ENCODE measurements at regions not wholly inside any gene's neighbourhood (a gene's known extent, or its start where the extent isn't known, plus 50 kb on each side); places are given as distances from the start of the nearest gene placed in this dataset.

DNA sequence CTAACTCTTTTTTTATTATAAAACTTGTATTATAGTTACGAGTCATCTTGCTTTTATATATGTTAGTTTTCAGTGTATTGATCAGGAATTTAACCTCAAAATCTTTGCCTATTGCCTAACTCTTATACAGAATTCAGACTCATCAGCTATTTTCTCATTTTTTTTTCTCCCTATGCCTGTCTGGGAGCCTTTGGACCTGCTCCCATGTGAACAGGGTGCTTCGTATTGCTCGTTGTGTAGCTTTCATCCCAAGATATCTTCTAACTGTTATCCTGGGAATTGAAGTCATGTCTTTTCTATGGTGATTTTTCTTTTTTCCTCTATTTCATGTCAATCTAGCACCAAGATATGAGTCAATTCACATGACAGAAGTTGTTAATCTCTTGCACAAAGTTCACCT lies 814.0 kb downstream of the SLC4A3 start:
- TF ChIP-seq, protein P1, sequence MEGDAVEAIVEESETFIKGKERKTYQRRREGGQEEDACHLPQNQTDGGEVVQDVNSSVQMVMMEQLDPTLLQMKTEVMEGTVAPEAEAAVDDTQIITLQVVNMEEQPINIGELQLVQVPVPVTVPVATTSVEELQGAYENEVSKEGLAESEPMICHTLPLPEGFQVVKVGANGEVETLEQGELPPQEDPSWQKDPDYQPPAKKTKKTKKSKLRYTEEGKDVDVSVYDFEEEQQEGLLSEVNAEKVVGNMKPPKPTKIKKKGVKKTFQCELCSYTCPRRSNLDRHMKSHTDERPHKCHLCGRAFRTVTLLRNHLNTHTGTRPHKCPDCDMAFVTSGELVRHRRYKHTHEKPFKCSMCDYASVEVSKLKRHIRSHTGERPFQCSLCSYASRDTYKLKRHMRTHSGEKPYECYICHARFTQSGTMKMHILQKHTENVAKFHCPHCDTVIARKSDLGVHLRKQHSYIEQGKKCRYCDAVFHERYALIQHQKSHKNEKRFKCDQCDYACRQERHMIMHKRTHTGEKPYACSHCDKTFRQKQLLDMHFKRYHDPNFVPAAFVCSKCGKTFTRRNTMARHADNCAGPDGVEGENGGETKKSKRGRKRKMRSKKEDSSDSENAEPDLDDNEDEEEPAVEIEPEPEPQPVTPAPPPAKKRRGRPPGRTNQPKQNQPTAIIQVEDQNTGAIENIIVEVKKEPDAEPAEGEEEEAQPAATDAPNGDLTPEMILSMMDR (IDR thresholded peaks at IDR 0.05) = no peak
- no peak for TF ChIP-seq POLR2A (IDR thresholded peaks at IDR 0.05)
- H3K9me3 ChIP-seq = no peaks in the 10 kb centered on the region
- DNase-seq = no peak
- H3K36me3 ChIP-seq = no peaks in the 10 kb centered on the region
- no peaks in the 10 kb centered on the region for H3K27me3 ChIP-seq
- no peak overlapping the region for H3K4me3 ChIP-seq
- H3K27ac ChIP-seq = no peak overlapping the region
- intact Hi-C loops (cut with DNase I; ENCODE audit: low total_unique reads) = no loop called here
- H3K4me1 ChIP-seq = no peaks in the 10 kb centered on the region

DNA sequence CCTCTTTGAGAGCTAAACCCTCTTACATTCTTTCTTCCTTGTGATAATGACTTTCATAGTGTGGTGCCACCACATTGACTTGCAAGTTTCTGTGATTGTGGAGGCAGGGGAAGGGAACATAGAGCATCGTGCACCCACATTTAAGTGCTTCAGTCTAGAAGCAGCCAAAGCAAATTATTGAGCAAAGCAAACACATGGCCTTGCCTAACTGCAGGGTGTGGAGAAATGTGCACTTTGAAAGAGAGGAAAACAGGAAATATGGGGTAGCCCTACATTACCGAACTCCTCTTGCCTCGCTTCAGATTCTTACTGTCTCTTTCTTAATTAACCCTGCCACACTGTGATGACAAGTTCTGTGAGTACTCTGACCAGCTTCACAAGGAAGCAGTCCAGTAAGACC lies 814.6 kb downstream of the SLC4A3 start:
- intact Hi-C loops (cut with DNase I; ENCODE audit: low total_unique reads) = no loop called here
- no peak for DNase-seq
- Histone ChIP-seq H3K9me3 (no peaks in the 10 kb centered on the region), H3K27ac (no peak overlapping the region), H3K36me3 (no peaks in the 10 kb centered on the region), H3K4me3 (no peak overlapping the region), H3K4me1 (no peaks in the 10 kb centered on the region), H3K27me3 (no peaks in the 10 kb centered on the region)
- TF ChIP-seq, protein P1 (IDR thresholded peaks at IDR 0.05) = no peak
- no peak for TF ChIP-seq POLR2A (IDR thresholded peaks at IDR 0.05)

DNA sequence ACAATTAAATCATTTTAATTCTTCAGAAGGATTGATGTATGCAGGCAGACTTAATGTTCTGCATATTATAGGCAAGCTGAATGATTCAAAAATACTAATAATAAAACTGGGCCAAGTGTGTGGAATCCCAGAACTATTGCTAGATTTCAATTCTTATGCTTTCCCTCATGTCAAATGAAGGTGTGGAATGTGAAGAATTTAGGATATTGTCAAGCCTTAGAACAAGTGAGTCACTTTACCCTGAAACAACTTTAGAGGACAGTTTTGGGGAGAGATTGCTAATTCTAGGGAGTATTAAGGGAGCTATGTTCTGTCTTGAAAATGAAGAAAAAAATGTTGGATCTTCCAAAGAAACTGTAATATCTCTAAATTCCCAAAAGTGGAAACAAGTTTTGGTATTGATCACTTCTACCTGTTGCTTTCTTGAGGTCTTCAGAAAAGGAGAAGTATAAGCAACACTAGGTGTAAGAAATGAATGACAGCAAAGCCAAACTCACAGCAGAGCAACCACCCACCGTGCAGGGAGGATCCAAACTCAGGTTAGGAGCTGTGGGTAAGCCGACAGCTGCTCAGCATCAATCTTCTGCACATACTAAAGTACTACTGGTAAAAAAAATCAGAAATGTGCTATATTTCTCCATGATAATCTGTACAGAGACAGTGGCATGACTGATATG lies 818.1 kb downstream of the SLC4A3 start:
- no peaks in the 10 kb centered on the region for H3K27me3 ChIP-seq
- no peaks in the 10 kb centered on the region for H3K4me1 ChIP-seq
- DNase-seq = no peak
- H3K27ac ChIP-seq = no peak overlapping the region
- intact Hi-C loops (cut with DNase I; ENCODE audit: low total_unique reads) = no loop called here
- H3K4me3 ChIP-seq = no peak overlapping the region
- H3K36me3 ChIP-seq = no peaks in the 10 kb centered on the region
- TF ChIP-seq, protein P1 (IDR thresholded peaks at IDR 0.05) = no peak
- TF ChIP-seq POLR2A (IDR thresholded peaks at IDR 0.05) = no peak
- H3K9me3 ChIP-seq = no peaks in the 10 kb centered on the region

DNA sequence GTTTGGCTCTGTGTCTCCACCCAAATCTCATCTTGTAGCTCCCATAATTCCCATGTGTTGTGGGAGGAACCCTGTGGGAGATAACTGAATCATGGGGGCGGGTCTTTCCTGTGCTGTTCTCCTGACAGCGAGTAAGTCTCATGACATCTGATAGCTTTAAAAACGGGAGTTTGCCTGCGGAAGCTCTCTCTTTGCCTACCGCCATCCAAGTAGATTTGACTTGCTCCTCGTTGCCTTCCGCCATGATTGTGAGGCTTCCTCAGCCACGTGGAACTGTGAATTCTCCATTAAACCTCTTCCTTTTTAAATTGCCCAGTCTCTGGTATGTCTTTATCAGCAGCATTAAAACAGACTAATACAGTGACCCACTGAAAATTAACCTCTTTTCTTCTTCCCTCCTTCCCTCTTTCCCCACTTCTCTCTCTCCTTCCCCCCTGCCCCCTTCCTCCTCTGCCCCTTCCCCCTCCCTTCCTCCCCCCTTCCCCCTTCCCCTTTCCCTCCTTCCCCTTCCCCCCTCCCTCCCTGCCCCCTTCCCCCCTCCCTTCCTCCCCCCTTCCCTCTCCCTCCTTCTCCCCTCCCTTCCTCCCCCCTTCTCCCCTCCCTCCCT lies 818.8 kb downstream of the SLC4A3 start:
- H3K36me3 ChIP-seq = no peaks in the 10 kb centered on the region
- H3K4me3 ChIP-seq = no peak overlapping the region
- H3K27ac ChIP-seq = no peak overlapping the region
- TF ChIP-seq, protein P1 (IDR thresholded peaks at IDR 0.05) = no peak
- no peak for TF ChIP-seq POLR2A (IDR thresholded peaks at IDR 0.05)
- no peaks in the 10 kb centered on the region for H3K9me3 ChIP-seq
- H3K4me1 ChIP-seq = no peaks in the 10 kb centered on the region
- no peaks in the 10 kb centered on the region for H3K27me3 ChIP-seq
- DNase-seq = no peak
- intact Hi-C loops (cut with DNase I; ENCODE audit: low total_unique reads) = no loop called here

DNA sequence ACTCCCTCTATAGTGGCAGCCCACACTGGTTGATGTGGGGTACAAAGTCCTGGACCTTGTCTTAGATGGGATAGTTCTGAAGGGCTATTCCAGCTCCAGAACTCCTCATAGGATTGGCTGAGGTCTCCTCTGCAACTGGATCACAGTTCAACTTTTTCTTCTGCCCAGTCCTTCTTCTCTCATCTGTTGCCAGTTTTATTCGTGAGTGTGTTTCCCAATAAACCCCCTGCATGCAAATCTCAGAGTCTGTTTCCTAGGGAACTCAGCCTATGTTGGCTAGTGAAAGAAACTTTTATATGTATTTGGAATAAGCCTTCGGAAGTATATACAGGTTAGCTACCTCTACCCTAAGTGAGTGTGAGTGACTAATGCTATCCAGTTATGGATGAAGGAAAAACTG lies 823.4 kb downstream of the SLC4A3 start:
- no peaks in the 10 kb centered on the region for H3K9me3 ChIP-seq
- DNase-seq = no peak
- TF ChIP-seq, protein P1 (IDR thresholded peaks at IDR 0.05) = no peak
- no peak for TF ChIP-seq POLR2A (IDR thresholded peaks at IDR 0.05)
- no peaks in the 10 kb centered on the region for H3K4me1 ChIP-seq
- intact Hi-C loops (cut with DNase I; ENCODE audit: low total_unique reads) = no loop called here
- H3K36me3 ChIP-seq = no peaks in the 10 kb centered on the region
- H3K27me3 ChIP-seq = no peaks in the 10 kb centered on the region
- no peak overlapping the region for H3K27ac ChIP-seq
- H3K4me3 ChIP-seq = no peak overlapping the region
